ENCODE measurements at regions not wholly inside any gene's neighbourhood (a gene's known extent, or its start where the extent isn't known, plus 50 kb on each side); places are given as distances from the start of the nearest gene placed in this dataset.
"Not testable (repeated sequence)": the region's sequence is repeated elsewhere in the genome, so short reads cannot be mapped to it uniquely, and the experiment has no call there.

DNA sequence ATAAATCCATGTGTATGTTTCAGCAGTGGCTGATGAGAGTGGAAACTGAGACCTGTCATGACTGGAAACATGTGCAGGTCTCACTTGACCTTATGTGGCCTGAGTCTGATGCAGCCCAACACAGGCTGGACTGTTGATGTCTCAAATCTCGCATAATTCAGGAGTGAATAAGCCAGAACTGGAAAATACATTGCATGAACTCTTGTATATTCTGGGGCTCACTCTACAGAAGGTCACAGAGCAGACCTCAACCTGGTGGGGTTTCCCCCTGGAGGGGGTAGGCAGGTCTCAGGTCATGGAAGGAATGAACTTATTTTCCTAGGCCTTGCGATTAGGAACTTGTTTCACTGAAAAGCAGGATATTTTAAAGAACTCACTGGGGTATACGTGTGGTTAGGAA is 146.3 kb upstream of the THUMPD2 start:
- no peak for DNase-seq (ENCODE audit: low spot score)
- in situ Hi-C loops (cut with MboI; ENCODE audit: low pct_unique_long_range_greater_than_20kb, low sequenced_read_pairs, unreplicated experiment), result no loop called here
- TF ChIP-seq, protein P1, sequence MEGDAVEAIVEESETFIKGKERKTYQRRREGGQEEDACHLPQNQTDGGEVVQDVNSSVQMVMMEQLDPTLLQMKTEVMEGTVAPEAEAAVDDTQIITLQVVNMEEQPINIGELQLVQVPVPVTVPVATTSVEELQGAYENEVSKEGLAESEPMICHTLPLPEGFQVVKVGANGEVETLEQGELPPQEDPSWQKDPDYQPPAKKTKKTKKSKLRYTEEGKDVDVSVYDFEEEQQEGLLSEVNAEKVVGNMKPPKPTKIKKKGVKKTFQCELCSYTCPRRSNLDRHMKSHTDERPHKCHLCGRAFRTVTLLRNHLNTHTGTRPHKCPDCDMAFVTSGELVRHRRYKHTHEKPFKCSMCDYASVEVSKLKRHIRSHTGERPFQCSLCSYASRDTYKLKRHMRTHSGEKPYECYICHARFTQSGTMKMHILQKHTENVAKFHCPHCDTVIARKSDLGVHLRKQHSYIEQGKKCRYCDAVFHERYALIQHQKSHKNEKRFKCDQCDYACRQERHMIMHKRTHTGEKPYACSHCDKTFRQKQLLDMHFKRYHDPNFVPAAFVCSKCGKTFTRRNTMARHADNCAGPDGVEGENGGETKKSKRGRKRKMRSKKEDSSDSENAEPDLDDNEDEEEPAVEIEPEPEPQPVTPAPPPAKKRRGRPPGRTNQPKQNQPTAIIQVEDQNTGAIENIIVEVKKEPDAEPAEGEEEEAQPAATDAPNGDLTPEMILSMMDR (IDR thresholded peaks at IDR 0.05; ENCODE audit: extremely low read depth, insufficient read depth, missing control alignments), result no peak

DNA sequence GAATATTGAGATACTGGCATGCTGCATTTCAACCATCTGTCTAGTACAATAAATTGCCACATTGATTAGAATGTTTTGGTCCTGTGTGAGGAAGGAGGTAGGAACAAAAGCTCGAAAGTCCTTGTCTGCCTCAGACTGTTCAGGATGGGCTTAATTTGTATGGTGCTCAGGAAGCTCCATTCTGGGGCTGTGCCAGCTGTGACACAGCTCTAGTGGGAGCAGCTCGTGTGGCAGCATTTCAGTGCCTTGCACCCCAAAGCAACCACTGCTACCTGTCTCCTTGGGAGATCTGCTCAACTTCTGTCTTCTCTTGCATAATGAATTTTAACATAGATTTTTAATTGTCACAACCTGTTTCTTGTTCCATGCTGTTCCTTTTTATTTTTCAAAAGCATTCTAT is 144.4 kb upstream of the THUMPD2 start:
- DNase-seq (ENCODE audit: low spot score), result no peak
- in situ Hi-C loops (cut with MboI; ENCODE audit: low pct_unique_long_range_greater_than_20kb, low sequenced_read_pairs, unreplicated experiment), result loop anchor here (25.0 kb wide), 1 partner anchor 1864 kb away; no protein-coding TSS in a partner anchor
- TF ChIP-seq, protein P1 (IDR thresholded peaks at IDR 0.05; ENCODE audit: extremely low read depth, insufficient read depth, missing control alignments), result no peak

DNA sequence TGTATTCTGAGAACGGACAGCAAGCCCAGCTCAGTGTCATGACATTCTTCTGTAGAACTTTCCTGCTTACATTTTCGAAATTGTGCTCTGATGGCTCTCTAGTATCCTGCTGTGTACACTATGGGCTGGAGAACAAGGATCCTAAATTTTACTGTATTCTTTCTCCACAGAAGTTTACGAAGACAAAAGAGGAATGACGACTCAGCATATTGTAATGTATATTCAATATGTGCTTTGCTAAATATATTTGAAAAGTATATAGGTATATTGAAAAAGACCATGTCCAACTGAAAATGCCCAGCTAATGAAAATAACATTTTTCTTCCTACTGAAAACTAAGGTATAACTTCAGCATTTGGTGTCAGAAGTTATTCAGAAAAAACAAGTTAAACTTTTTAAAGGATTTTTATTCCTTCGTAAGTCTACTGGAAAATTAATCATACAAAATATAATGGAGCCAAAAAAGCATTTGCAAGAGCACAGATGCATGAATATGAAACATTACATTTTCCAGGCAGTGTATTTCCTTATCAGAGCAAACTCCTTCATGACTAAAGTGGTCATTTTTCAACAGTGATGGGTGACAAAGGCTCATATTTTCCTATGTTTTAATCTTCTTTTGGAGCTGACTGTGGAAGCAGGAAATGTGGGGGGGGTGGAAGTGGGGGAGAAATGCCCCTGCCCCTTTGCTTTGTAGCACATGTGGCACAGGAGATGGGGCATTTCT is 143.8 kb upstream of the THUMPD2 start:
- in situ Hi-C loops (cut with MboI; ENCODE audit: low pct_unique_long_range_greater_than_20kb, low sequenced_read_pairs, unreplicated experiment), result loop anchor here (25.0 kb wide), 1 partner anchor 1864 kb away; no protein-coding TSS in a partner anchor
- DNase-seq (ENCODE audit: low spot score), result no peak
- TF ChIP-seq, protein P1 (IDR thresholded peaks at IDR 0.05; ENCODE audit: extremely low read depth, insufficient read depth, missing control alignments), result no peak

DNA sequence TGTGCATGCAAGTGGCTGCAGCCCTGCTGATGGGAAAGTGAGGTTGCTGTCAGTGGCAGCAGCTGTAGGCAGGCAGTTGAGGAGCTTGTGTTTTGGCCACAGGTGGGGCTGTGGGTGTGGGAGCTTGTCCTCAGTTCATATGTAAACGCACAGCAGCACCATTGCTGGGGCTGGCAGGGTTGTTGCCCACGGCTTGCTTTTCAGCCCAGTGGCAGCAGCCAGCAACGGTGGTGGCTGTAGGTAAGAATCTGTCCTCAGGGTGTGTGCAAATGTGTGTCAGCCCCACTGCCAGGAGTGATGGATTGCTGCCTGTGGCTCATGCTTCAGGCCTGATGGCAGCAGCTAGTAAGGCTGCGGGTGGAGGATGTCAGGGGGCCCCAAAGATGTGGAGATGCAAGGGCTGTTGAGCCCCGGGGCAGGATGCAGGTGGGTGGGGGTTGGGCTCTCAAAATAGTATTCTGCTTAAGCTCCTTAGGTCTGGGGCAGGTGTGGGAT is 141.3 kb upstream of the THUMPD2 start:
- TF ChIP-seq, protein P1 (IDR thresholded peaks at IDR 0.05; ENCODE audit: extremely low read depth, insufficient read depth, missing control alignments), result no peak
- in situ Hi-C loops (cut with MboI; ENCODE audit: low pct_unique_long_range_greater_than_20kb, low sequenced_read_pairs, unreplicated experiment), result loop anchor here (25.0 kb wide), 1 partner anchor 1867 kb away; no protein-coding TSS in a partner anchor
- no peak for DNase-seq (ENCODE audit: low spot score)

DNA sequence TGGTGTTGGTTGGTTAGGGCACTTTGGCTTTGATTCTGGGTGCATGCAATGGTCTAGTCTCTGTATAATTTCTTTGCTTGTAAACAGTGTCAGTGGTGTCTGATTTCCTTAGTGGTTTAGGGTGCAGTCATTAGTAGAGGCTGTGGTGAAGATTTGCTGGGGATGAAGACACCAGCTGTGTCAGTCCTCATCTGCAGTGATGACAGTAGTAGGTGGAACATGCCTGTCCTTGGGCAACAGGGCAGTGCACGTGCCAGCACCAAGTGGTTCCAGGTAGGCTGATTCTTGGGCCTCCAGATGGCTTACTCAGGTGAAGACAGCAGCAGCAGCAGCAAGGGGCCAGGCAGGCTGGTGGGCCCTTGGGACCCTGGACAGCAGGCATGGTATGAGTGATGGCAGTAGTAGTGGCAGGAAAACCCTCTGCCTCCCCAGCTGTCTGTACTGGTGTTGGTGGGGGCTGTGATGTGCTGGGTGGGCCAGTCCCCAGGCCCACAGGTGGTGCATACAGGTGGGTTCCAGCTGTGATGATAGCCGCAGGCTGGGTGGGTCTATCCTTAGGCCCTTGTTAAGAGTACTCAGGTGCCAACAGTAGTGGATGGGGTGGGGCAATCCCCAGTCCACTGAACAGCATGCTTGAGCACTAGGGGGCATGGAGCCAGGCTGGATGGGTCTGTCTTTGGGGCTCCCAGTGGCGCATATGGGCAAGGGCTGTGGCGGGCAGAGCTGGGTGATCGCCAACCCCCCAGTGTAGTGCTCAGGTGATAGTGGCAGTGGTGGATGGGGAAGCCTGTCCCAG is 140.7 kb upstream of the THUMPD2 start:
- DNase-seq (ENCODE audit: low spot score), result no peak
- in situ Hi-C loops (cut with MboI; ENCODE audit: low pct_unique_long_range_greater_than_20kb, low sequenced_read_pairs, unreplicated experiment), result loop anchor here (10.0 to 25.0 kb wide), 2 partner anchors 635 to 1868 kb away; no protein-coding TSS in a partner anchor

DNA sequence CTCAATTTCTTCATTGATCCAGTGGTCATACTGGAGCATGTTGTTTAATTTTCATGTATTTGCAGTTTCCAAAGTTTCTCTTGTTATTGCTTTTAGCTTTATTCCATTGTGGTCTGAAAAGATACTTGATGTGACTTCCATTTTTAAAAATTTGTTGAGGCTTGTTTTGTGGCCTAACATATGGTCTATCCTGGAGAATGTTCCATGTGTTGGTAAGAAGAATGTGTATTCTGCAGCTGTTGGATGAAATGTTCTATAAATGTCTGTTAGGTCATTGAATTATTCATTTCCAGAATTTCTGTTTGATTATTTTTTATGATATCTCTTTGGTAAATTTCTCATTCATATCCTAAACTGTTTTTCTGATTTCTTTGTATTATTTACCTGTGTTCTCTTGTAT is 139.8 kb upstream of the THUMPD2 start:
- no peak for DNase-seq (ENCODE audit: low spot score)
- in situ Hi-C loops (cut with MboI; ENCODE audit: low pct_unique_long_range_greater_than_20kb, low sequenced_read_pairs, unreplicated experiment), result loop anchor here (10.0 to 25.0 kb wide), 2 partner anchors 636 to 1868 kb away; no protein-coding TSS in a partner anchor
- TF ChIP-seq, protein P1 (IDR thresholded peaks at IDR 0.05; ENCODE audit: extremely low read depth, insufficient read depth, missing control alignments), result no peak

More for the DNA sequence above, 140.7 kb upstream of the THUMPD2 start:
- TF ChIP-seq, protein P1 (IDR thresholded peaks at IDR 0.05; ENCODE audit: extremely low read depth, insufficient read depth, missing control alignments), result no peak

DNA sequence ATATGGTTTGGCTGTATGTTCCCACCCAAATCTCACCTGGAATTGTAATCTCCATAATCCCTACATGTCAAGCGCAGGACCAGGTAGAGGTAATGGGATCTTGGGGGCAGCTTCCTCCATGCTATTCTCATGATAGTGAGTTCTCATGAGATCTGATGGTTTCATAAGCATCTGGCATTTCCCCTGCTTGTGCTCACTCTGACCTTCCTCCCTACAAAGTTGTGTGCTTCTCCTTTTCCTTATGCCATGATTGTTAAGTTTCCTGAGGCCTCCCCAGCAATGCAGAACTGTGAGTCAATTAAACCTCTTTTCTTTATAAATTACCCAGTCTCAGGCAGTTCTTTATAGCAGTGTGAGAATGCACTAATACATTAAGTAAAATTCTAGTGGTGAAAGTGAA is 138.3 kb upstream of the THUMPD2 start:
- not testable (repeated sequence) for DNase-seq (ENCODE audit: low spot score)
- in situ Hi-C loops (cut with MboI; ENCODE audit: low pct_unique_long_range_greater_than_20kb, low sequenced_read_pairs, unreplicated experiment), result loop anchor here (10.0 to 25.0 kb wide), 2 partner anchors 637 to 1870 kb away; no protein-coding TSS in a partner anchor
